H1 (cell line): ENCODE measurements at regions not wholly inside any gene's neighbourhood (a gene's known extent, or its start where the extent isn't known, plus 50 kb on each side); places are given as distances from the start of the nearest gene placed in this dataset.

Experiments used
- CTCF ChIA-PET: fragments of 300-600 bp; sonication (Branson Sonifier 250); formaldehyde crosslinking; loops from one replicate; lab custom pipeline; 2021; ENCODE audit not compliant: partially characterized antibody; lab: Charles Lee
- POLR2A ChIA-PET: fragments of 300-600 bp; sonication (Branson Sonifier 250); formaldehyde crosslinking; loops from one replicate; lab custom pipeline; 2021; ENCODE audit warnings: inconsistent platforms; ENCODE audit not compliant: partially characterized antibody; lab: Charles Lee
- DNase-seq, 2 experiments: peaks; one replicate each; pipeline versions ENCODE4 v3.0.0 to v3.0.0-alpha.2; 2010 to 2022; ENCODE audit warnings: low spot score in 2 of 2, low read depth in 1 of 2, mixed read lengths in 1 of 2
- FAIRE-seq: peaks from 2 replicates; lab custom pipeline; 2011; peaks lifted over from hg19 to GRCh38; lab: Jason Lieb, UNC
- H2AFZ ChIP-seq: 2 replicates; pipeline ENCODE4 v1.8.1; 2012; ENCODE audit warnings: low read length, inconsistent platforms
- H2AK5ac ChIP-seq: 2 replicates; pipeline ENCODE4 v1.6.1; 2013; ENCODE audit warnings: low read depth, low read length
- H2BK120ac ChIP-seq: replicated peaks from 2 replicates; pipeline ENCODE3; 2013; ENCODE audit warnings: low read depth, low read length, inconsistent platforms
- H2BK12ac ChIP-seq: 2 replicates; pipeline ENCODE4 v1.6.1; 2013; ENCODE audit warnings: low read depth, low read length
- H2BK15ac ChIP-seq: 2 replicates; pipeline ENCODE4 v1.6.1; 2013; ENCODE audit warnings: low read length
- H2BK20ac ChIP-seq: 2 replicates; pipeline ENCODE4 v1.6.1; 2013; ENCODE audit warnings: low read length
- H2BK5ac ChIP-seq: 2 replicates; pipeline ENCODE4 v1.6.1; 2013; ENCODE audit warnings: low read depth, low read length
- H3K14ac ChIP-seq: 2 replicates; pipeline ENCODE4 v1.6.1; 2013; ENCODE audit warnings: inconsistent platforms; ENCODE audit not compliant: insufficient read length
- H3K18ac ChIP-seq: 2 replicates; pipeline ENCODE4 v1.6.1; 2013; ENCODE audit warnings: low read length; ENCODE audit errors: extremely low read depth
- H3K23ac ChIP-seq: 2 replicates; pipeline ENCODE4 v1.6.1; 2013; ENCODE audit warnings: inconsistent platforms; ENCODE audit not compliant: insufficient read length
- H3K23me2 ChIP-seq: 2 replicates; pipeline ENCODE4 v1.6.1; 2013; ENCODE audit warnings: low read depth, low read length
- H3K27ac ChIP-seq: 2 replicates; pipeline ENCODE4 v1.6.1; 2011; ENCODE audit warnings: low read depth, low read length, inconsistent platforms
- H3K27me3 ChIP-seq, 4 experiments: replicated peaks in 1 of 4; 1 replicate in 1 of 4; 2 replicates in 3 of 4; pipeline versions ENCODE4 v1.6.1 to v1.8.1; 2011 to 2013; ENCODE audit warnings: low read length in 3 of 4, mild to moderate bottlenecking in 3 of 4, inconsistent platforms in 2 of 4, mixed read lengths in 2 of 4, moderate library complexity in 1 of 4; ENCODE audit not compliant: control insufficient read depth in 3 of 4, insufficient read depth in 3 of 4; ENCODE audit errors: extremely low read depth in 1 of 4
- H3K36me3 ChIP-seq, 4 experiments: 2 replicates each; pipeline versions ENCODE4 v1.6.1 to v1.8.1; 2011 to 2013; ENCODE audit warnings: mild to moderate bottlenecking in 4 of 4, low read length in 3 of 4, moderate library complexity in 2 of 4, control low read depth in 1 of 4, inconsistent platforms in 1 of 4; ENCODE audit not compliant: insufficient read depth in 4 of 4, control insufficient read depth in 2 of 4
- H3K4ac ChIP-seq: replicated peaks from 2 replicates; pipeline ENCODE3; 2013; ENCODE audit warnings: low read length, low read depth, mixed read lengths, inconsistent platforms; ENCODE audit not compliant: insufficient read length
- H3K4me1 ChIP-seq, 4 experiments: replicated peaks in 1 of 4; 1 replicate in 1 of 4; 2 replicates in 3 of 4; pipeline versions ENCODE4 v1.6.1 to v1.8.1; 2011 to 2013; ENCODE audit warnings: low read length in 3 of 4, inconsistent platforms in 2 of 4, mixed read lengths in 1 of 4; ENCODE audit not compliant: insufficient read depth in 4 of 4, control insufficient read depth in 3 of 4
- H3K4me2 ChIP-seq, 2 experiments: 2 replicates each; pipeline versions ENCODE4 v1.6.1 to v1.8.1; 2011 to 2013; ENCODE audit warnings: low read depth in 2 of 2, low read length in 2 of 2, control low read depth in 1 of 2, inconsistent platforms in 1 of 2, mild to moderate bottlenecking in 1 of 2; ENCODE audit not compliant: insufficient read depth in 1 of 2
- H3K4me3 ChIP-seq, 4 experiments: fragments of 200-600, 300-600 bp in 1 of 4; sonication (generic), shearing (Covaris generic), sonication (Bioruptor Twin) in 1 of 4; 2 replicates each; pipeline versions ENCODE4 v1.5.1 to v1.8.1; 2011 to 2016; ENCODE audit warnings: low read length in 4 of 4, low read depth in 3 of 4, control low read depth in 2 of 4, inconsistent platforms in 2 of 4, mild to moderate bottlenecking in 2 of 4, mixed read lengths in 1 of 4, moderate library complexity in 1 of 4; ENCODE audit not compliant: insufficient read depth in 2 of 4; ENCODE audit errors: extremely low read depth in 1 of 4
- H3K56ac ChIP-seq: replicated peaks from 2 replicates; pipeline ENCODE3; 2013; ENCODE audit warnings: low read depth, mild to moderate bottlenecking, mixed read lengths, low read length, inconsistent platforms; ENCODE audit not compliant: insufficient read length
- H3K79me1 ChIP-seq: 2 replicates; pipeline ENCODE4 v1.6.1; 2013; ENCODE audit warnings: low read depth, low read length, control low read depth
- H3K79me2 ChIP-seq, 2 experiments: 2 replicates each; pipeline versions ENCODE4 v1.6.1 to v1.8.1; 2012 to 2013; ENCODE audit warnings: low read length in 2 of 2, mild to moderate bottlenecking in 2 of 2, inconsistent platforms in 1 of 2; ENCODE audit not compliant: insufficient read depth in 2 of 2, control insufficient read depth in 1 of 2
- H3K9ac ChIP-seq, 4 experiments: replicated peaks in 1 of 4; 1 replicate in 1 of 4; 2 replicates in 3 of 4; pipeline versions ENCODE4 v1.6.1 to v1.8.1; 2011 to 2013; ENCODE audit warnings: low read depth in 3 of 4, low read length in 3 of 4, control low read depth in 2 of 4, mild to moderate bottlenecking in 2 of 4, moderate library complexity in 2 of 4, inconsistent platforms in 1 of 4; ENCODE audit errors: extremely low read depth in 1 of 4
- H3K9me3 ChIP-seq, 2 experiments: 2 replicates each; pipeline versions ENCODE4 v1.6.1 to v1.8.1; 2012 to 2013; ENCODE audit warnings: mild to moderate bottlenecking in 2 of 2, moderate library complexity in 2 of 2, control low read depth in 1 of 2, inconsistent platforms in 1 of 2, low read depth in 1 of 2, low read length in 1 of 2, mixed read lengths in 1 of 2; ENCODE audit not compliant: insufficient read depth in 2 of 2
- H4K20me1 ChIP-seq, 2 experiments: replicated peaks in 1 of 2; 2 replicates each; pipeline versions ENCODE3 to v1.8.1; 2011 to 2013; ENCODE audit warnings: inconsistent platforms in 2 of 2, low read length in 2 of 2, mild to moderate bottlenecking in 1 of 2; ENCODE audit not compliant: insufficient read depth in 2 of 2, control insufficient read depth in 1 of 2
- H4K5ac ChIP-seq: 2 replicates; pipeline ENCODE4 v1.6.1; 2013; ENCODE audit warnings: low read length, low read depth, mixed read lengths, inconsistent platforms; ENCODE audit not compliant: insufficient read length
- H4K8ac ChIP-seq: 2 replicates; pipeline ENCODE4 v1.8.0; 2013; ENCODE audit warnings: mild to moderate bottlenecking, moderate library complexity, low read length, inconsistent platforms; ENCODE audit not compliant: insufficient read depth; ENCODE audit errors: extremely low read depth
- H4K91ac ChIP-seq: replicated peaks from 2 replicates; pipeline ENCODE3; 2013; ENCODE audit warnings: low read length, mixed read lengths, inconsistent platforms; ENCODE audit not compliant: insufficient read length
- ASH2L ChIP-seq: fragments of 200-600, 300-600 bp; sonication (generic); IDR thresholded peaks from one replicate; pipeline ENCODE4 v1.7.1; 2017; ENCODE audit warnings: low read length
- BCL11A ChIP-seq, 2 experiments: IDR thresholded peaks; one replicate each; pipeline ENCODE4 v1.6.1; 2011; ENCODE audit warnings: low read depth in 2 of 2, low read length in 2 of 2, mild to moderate bottlenecking in 2 of 2
- CBX5 ChIP-seq: fragments of 300-800, 300-1000 bp; sonication (generic); IDR thresholded peaks from 2 replicates; pipeline ENCODE4 v1.7.1; 2016; ENCODE audit warnings: antibody characterized with exemption, low read length, low read depth
- CEBPB ChIP-seq: IDR thresholded peaks from 2 replicates; pipeline ENCODE4 v1.6.1; 2012; ENCODE audit warnings: low read depth, low read length
- HDAC2 ChIP-seq, 2 experiments: fragments of 300-600 bp in 1 of 2; sonication (generic) in 1 of 2; IDR thresholded peaks; 2 replicates each; pipeline ENCODE4 v1.6.1; 2011 to 2012; ENCODE audit warnings: low read depth in 2 of 2, low read length in 2 of 2, mild to moderate bottlenecking in 2 of 2, moderate library complexity in 2 of 2, borderline replicate concordance in 1 of 2, inconsistent platforms in 1 of 2
- NRF1 ChIP-seq: IDR thresholded peaks from 2 replicates; pipeline ENCODE4 v1.6.1; 2011; ENCODE audit warnings: mild to moderate bottlenecking, low read depth, low read length, improper control_type of control experiment
- PHF8 ChIP-seq: fragments of 200-600 bp; sonication (generic); conservative IDR thresholded peaks from 2 replicates; pipeline ENCODE4 v1.7.1; 2012; ENCODE audit warnings: low read depth, mild to moderate bottlenecking, inconsistent platforms, low read length, moderate library complexity
- RAD21 ChIP-seq, 2 experiments: IDR thresholded peaks in 1 of 2; conservative IDR thresholded peaks in 1 of 2; 2 replicates each; pipeline ENCODE4 v1.6.1; 2011; ENCODE audit warnings: low read depth in 2 of 2, low read length in 2 of 2, improper control_type of control experiment in 1 of 2, inconsistent platforms in 1 of 2, mild to moderate bottlenecking in 1 of 2, moderate library complexity in 1 of 2
- SP1 ChIP-seq: IDR thresholded peaks from 2 replicates; pipeline ENCODE4 v1.6.1; 2011; ENCODE audit warnings: low read depth, low read length
- SP4 ChIP-seq: IDR thresholded peaks from 2 replicates; pipeline ENCODE4 v1.6.1; 2012; ENCODE audit warnings: low read length, inconsistent platforms
- SUZ12 ChIP-seq: fragments of 200-600 bp; sonication (generic); IDR thresholded peaks from 2 replicates; pipeline ENCODE4 v1.6.1; 2012; ENCODE audit warnings: mild to moderate bottlenecking, inconsistent platforms, low read length, moderate library complexity, mixed read lengths
- TCF12 ChIP-seq: IDR thresholded peaks from 2 replicates; pipeline ENCODE4 v1.6.1; 2011; ENCODE audit warnings: low read depth, mild to moderate bottlenecking, low read length
- YY1 ChIP-seq: IDR thresholded peaks from 2 replicates; pipeline ENCODE4 v1.6.1; 2011; ENCODE audit warnings: low read depth, mild to moderate bottlenecking, low read length
- WGBS, 2 experiments: shearing (Covaris generic) in 1 of 2; methylation state at CpG; one replicate each; pipeline versions ENCODE4 v1.1.6 to v1.1.7; 2013 to 2015; ENCODE audit warnings: low lambda C conversion rate in 2 of 2, mixed read lengths in 2 of 2, inconsistent platforms in 1 of 2, low coverage in 1 of 2, missing lambda C conversion rate in 1 of 2; ENCODE audit not compliant: insufficient replicate concordance in 2 of 2, insufficient coverage in 1 of 2, insufficient read length in 1 of 2; ENCODE audit errors: extremely low coverage in 1 of 2, missing lambda C conversion rate in 1 of 2; 5-methylcytosine and 5-hydroxymethylcytosine counted together
- TF ChIP-seq, protein P1 (sequence below): IDR thresholded peaks from 2 replicates; pipeline ENCODE4 v1.6.1; 2012; ENCODE audit warnings: inconsistent platforms

- no peak for FAIRE-seq
- Histone ChIP-seq H2BK20ac (no peak overlapping the region), H3K79me1 (no peaks in the 10 kb centered on the region), H3K9ac (no peak overlapping the region), H3K23me2 (no peaks in the 10 kb centered on the region), H3K18ac (no peak overlapping the region), H3K14ac (no peak overlapping the region), H3K4me1 (peaks cover 0 to 2% (median under 1%) of the 10 kb centered on the region in 4 experiments; a peak in 1 of 7 replicates), H4K5ac (no peak overlapping the region), H4K20me1 (no peaks in the 10 kb centered on the region), H3K4me2 (no peak overlapping the region), H4K8ac (no peak overlapping the region), H2BK120ac (no peak overlapping the region), H4K91ac (no peak overlapping the region), H3K27ac (no peak overlapping the region), H3K27me3 (no peaks in the 10 kb centered on the region), H3K56ac (no peak overlapping the region), H2AFZ (no peak overlapping the region), H2AK5ac (no peak overlapping the region), H2BK5ac (no peak overlapping the region), H2BK15ac (no peak overlapping the region), H3K9me3 (no peaks in the 10 kb centered on the region), H3K36me3 (no peaks in the 10 kb centered on the region), H3K79me2 (no peaks in the 10 kb centered on the region), H3K4ac (no peak overlapping the region), H3K4me3 (no peak overlapping the region), H2BK12ac (no peak overlapping the region), H3K23ac (no peak overlapping the region)
- ChIA-PET CTCF (interaction anchor here (0.8 to 1.7 kb wide), 5 partner anchors 19 to 200 kb away, joined by 3 to 5 read pairs (median 3); no protein-coding TSS in a partner anchor), POLR2A (no interaction called here)
- DNase-seq = no peak
- 88% methylated on average over 4 of the region's 4 CpGs; no CpG with 5 or more reads in 1 of the 2 experiments for WGBS, 2 experiments
- TF ChIP-seq NRF1 (no peak), SP1 (no peak), ASH2L (no peak), RAD21 (IDR thresholded peaks at IDR 0.05 in 1 of 2, conservative IDR thresholded peaks at IDR 0.05 in 1 of 2; ENCODE audit: low read depth in 2 of 2, low read length in 2 of 2) (no peak), YY1 (no peak), CEBPB (no peak), TCF12 (no peak), CBX5 (no peak), SUZ12 (no peak), PHF8 (no peak), HDAC2 (IDR thresholded peaks at IDR 0.05; ENCODE audit: borderline replicate concordance in 1 of 2, low read depth in 2 of 2, low read length in 2 of 2) (no peak), BCL11A (IDR thresholded peaks at IDR 0.05; ENCODE audit: low read depth in 2 of 2, low read length in 2 of 2) (no peak), SP4 (no peak)
- TF ChIP-seq, protein P1, sequence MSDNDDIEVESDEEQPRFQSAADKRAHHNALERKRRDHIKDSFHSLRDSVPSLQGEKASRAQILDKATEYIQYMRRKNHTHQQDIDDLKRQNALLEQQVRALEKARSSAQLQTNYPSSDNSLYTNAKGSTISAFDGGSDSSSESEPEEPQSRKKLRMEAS = no peak
Observed at GRCh38 chr4:180636696-180637404, 1606.4 kb upstream of the TENM3 start.
